K562 (cell line): ENCODE measurements at regions not wholly inside any gene's neighbourhood (a gene's known extent, or its start where the extent isn't known, plus 50 kb on each side); places are given as distances from the start of the nearest gene placed in this dataset.

Experiments used
- EGR1 ChIP-seq: fragments of 450-650 bp; conservative IDR thresholded peaks from 2 replicates; pipeline ENCODE4 v1.6.1; 2017; ENCODE audit warnings: mild to moderate bottlenecking
- EP400 ChIP-seq: fragments of 450-650 bp; IDR thresholded peaks from 2 replicates; pipeline ENCODE4 v1.6.1; 2017; ENCODE audit warnings: antibody characterized with exemption, mild to moderate bottlenecking, moderate library complexity
- SETDB1 ChIP-seq: IDR thresholded peaks from one replicate; pipeline ENCODE4 v1.6.1; 2012; ENCODE audit warnings: low read length, control low read depth, inconsistent platforms
- SRF ChIP-seq, 2 experiments: fragments of 250-450, 450-650 bp in 1 of 2; sonication (Bioruptor Pico) in 1 of 2; sonication (generic) in 1 of 2; formaldehyde crosslinking; IDR thresholded peaks; 2 replicates each; pipeline versions ENCODE4 v1.5.0 to v1.5.1; 2020 to 2022; ENCODE audit warnings: mild to moderate bottlenecking in 1 of 2, missing genetic modification reagents in 1 of 2
- ZKSCAN8 ChIP-seq: fragments of 200-800 bp; sonication (Bioruptor generic); IDR thresholded peaks from 2 replicates; pipeline ENCODE4 v1.6.1; 2016; ENCODE audit warnings: missing genetic modification characterization, missing compliant biosample characterization
- TF ChIP-seq, protein P1 (sequence below), 3 experiments: IDR thresholded peaks in 2 of 3; conservative IDR thresholded peaks in 1 of 3; 2 replicates each; pipeline ENCODE4 v1.5.1; 2011 to 2012; ENCODE audit warnings: low read length in 3 of 3, mild to moderate bottlenecking in 3 of 3, control low read depth in 2 of 3, improper control_type of control experiment in 1 of 3, inconsistent platforms in 1 of 3, low read depth in 1 of 3, mixed read lengths in 1 of 3, moderate library complexity in 1 of 3; ENCODE audit not compliant: insufficient read depth in 2 of 3
- TF ChIP-seq, protein P2 (sequence below): sonication (generic); formaldehyde crosslinking; IDR thresholded peaks from 2 replicates; pipeline ENCODE4 v1.8.1; 2023; ENCODE audit warnings: mild to moderate bottlenecking, missing genetic modification reagents

- TF ChIP-seq SETDB1 = no peak
- TF ChIP-seq, protein P1, sequence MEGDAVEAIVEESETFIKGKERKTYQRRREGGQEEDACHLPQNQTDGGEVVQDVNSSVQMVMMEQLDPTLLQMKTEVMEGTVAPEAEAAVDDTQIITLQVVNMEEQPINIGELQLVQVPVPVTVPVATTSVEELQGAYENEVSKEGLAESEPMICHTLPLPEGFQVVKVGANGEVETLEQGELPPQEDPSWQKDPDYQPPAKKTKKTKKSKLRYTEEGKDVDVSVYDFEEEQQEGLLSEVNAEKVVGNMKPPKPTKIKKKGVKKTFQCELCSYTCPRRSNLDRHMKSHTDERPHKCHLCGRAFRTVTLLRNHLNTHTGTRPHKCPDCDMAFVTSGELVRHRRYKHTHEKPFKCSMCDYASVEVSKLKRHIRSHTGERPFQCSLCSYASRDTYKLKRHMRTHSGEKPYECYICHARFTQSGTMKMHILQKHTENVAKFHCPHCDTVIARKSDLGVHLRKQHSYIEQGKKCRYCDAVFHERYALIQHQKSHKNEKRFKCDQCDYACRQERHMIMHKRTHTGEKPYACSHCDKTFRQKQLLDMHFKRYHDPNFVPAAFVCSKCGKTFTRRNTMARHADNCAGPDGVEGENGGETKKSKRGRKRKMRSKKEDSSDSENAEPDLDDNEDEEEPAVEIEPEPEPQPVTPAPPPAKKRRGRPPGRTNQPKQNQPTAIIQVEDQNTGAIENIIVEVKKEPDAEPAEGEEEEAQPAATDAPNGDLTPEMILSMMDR (IDR thresholded peaks at IDR 0.05 in 2 of 3, conservative IDR thresholded peaks at IDR 0.05 in 1 of 3; ENCODE audit: insufficient read depth in 2 of 3, low read depth in 1 of 3, low read length in 3 of 3) = no peak
- TF ChIP-seq, protein P2, sequence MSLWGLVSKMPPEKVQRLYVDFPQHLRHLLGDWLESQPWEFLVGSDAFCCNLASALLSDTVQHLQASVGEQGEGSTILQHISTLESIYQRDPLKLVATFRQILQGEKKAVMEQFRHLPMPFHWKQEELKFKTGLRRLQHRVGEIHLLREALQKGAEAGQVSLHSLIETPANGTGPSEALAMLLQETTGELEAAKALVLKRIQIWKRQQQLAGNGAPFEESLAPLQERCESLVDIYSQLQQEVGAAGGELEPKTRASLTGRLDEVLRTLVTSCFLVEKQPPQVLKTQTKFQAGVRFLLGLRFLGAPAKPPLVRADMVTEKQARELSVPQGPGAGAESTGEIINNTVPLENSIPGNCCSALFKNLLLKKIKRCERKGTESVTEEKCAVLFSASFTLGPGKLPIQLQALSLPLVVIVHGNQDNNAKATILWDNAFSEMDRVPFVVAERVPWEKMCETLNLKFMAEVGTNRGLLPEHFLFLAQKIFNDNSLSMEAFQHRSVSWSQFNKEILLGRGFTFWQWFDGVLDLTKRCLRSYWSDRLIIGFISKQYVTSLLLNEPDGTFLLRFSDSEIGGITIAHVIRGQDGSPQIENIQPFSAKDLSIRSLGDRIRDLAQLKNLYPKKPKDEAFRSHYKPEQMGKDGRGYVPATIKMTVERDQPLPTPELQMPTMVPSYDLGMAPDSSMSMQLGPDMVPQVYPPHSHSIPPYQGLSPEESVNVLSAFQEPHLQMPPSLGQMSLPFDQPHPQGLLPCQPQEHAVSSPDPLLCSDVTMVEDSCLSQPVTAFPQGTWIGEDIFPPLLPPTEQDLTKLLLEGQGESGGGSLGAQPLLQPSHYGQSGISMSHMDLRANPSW = no peak
- no peak for TF ChIP-seq SRF (CRISPR knock-in tag; IDR thresholded peaks at IDR 0.05)
- TF ChIP-seq EGR1 = no peak
- no peak for TF ChIP-seq ZKSCAN8 (CRISPR knock-in tag)
- no peak for TF ChIP-seq EP400
Observed at GRCh38 chr10:61020420-61021158, 76.6 kb upstream of the RHOBTB1 start.
